ENCODE measurements at regions not wholly inside any gene's neighbourhood (a gene's known extent, or its start where the extent isn't known, plus 50 kb on each side); places are given as distances from the start of the nearest gene placed in this dataset.

DNA sequence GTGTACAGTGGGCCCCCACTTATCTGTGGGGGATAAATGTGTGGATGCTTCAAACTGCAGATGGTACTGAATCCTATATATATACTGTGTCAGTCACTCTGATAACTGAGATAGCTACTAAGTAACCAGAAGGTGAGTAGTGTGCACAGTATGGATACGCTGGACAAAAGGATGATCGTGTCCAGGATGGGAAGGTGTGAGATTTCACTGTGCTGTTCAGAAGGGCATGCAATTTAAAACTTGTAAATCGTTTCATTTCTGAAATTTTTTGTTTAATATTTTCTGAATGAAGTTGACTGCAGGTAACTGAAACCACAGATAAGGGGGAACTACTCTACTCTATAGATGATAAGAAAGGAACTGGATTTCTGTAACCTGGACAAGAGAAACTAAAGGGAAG lies 52.1 kb upstream of the SESN3 start:
- ATAC-seq (replicated peaks in 1 of 2) (no peak), DNase-seq (no peak)
- Mint-ChIP-seq H3K4me1 (ENCODE audit: low read depth) (peaks cover 10% of the 10 kb centered on the region), H3K9me3 (no peaks in the 10 kb centered on the region), H3K4me3 (no peak overlapping the region), H3K27ac (no peak overlapping the region), H3K27me3 (ENCODE audit: low read depth) (peaks cover 2% of the 10 kb centered on the region), H3K36me3 (ENCODE audit: insufficient read depth in 2 of 2) (no peaks in the 10 kb centered on the region)

DNA sequence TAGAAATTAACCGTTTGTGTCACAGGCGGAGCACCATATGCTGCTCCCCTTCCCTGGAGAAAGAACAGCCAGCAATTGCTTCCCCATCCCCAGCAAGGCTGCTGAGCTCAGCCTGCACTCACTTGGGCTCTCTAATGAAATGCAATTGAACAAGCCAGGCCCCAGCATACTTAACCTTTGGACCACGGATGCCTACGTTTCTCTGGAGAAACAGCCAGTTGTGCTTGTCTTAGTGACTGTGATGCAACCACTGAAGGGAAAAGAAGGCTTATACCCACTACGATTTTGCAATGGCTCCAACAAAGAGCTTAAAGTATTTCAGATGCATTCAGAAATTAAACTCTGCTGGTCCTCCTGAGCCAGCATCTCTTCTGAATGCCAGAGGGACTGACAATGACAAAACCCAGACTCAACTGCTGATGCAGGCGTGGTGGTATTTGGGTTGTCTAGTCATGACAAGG lies 51.3 kb upstream of the SESN3 start:
- ATAC-seq (replicated peaks in 1 of 2) (no peak), DNase-seq (no peak)
- H3K4me3 Mint-ChIP-seq: no peak overlapping the region
- peaks cover 10% of the 10 kb centered on the region for H3K4me1 Mint-ChIP-seq (ENCODE audit: low read depth)
- peaks cover 6% of the 10 kb centered on the region for H3K27me3 Mint-ChIP-seq (ENCODE audit: low read depth)
- no peaks in the 10 kb centered on the region for H3K9me3 Mint-ChIP-seq
- H3K27ac Mint-ChIP-seq: no peak overlapping the region
- H3K36me3 Mint-ChIP-seq (ENCODE audit: insufficient read depth in 2 of 2): no peaks in the 10 kb centered on the region
